MCF 10A (cell line): ENCODE measurements at regions not wholly inside any gene's neighbourhood (a gene's known extent, or its start where the extent isn't known, plus 50 kb on each side); places are given as distances from the start of the nearest gene placed in this dataset.

Experiments used
- BruUV-seq: library from RNA; stranded (reverse); fragments of 400-500 nt; replicated peaks from 2 replicates; lab custom pipeline; 2021; lab: Mats Ljungman, UMichigan
- CTCF ChIA-PET: fragments of 300-600 bp; sonication (Branson Sonifier 250); formaldehyde crosslinking; extraction: SDS; loops from one replicate; lab custom pipeline; 2021; ENCODE audit warnings: antibody characterized with exemption, inconsistent platforms; lab: Yijun Ruan, JAX
- POLR2A ChIA-PET: fragments of 300-600, 350-650 bp; sonication (Branson Sonifier 250); formaldehyde crosslinking; extraction: SDS; loops from one replicate; lab custom pipeline; 2020; ENCODE audit warnings: antibody characterized with exemption, inconsistent platforms; lab: Yijun Ruan, JAX
- DNase-seq: peaks from one replicate; pipeline ENCODE4 v3.0.0-alpha.2; 2018; ENCODE audit not compliant: unreplicated experiment
- H3K27ac Mint-ChIP-seq: one replicate; pipeline ENCODE4 v1.8.0; 2022; ENCODE audit warnings: mild to moderate bottlenecking, low read depth, mixed read lengths; ENCODE audit not compliant: unreplicated experiment
- H3K27me3 Mint-ChIP-seq: one replicate; pipeline ENCODE4 v1.8.0; 2022; ENCODE audit warnings: mixed read lengths; ENCODE audit not compliant: insufficient read depth, unreplicated experiment
- H3K36me3 Mint-ChIP-seq: one replicate; pipeline ENCODE4 v1.8.0; 2022; ENCODE audit warnings: mild to moderate bottlenecking, moderate library complexity, mixed read lengths; ENCODE audit not compliant: insufficient read depth, unreplicated experiment
- H3K4me1 Mint-ChIP-seq: one replicate; pipeline ENCODE4 v1.8.0; 2022; ENCODE audit warnings: mixed read lengths; ENCODE audit not compliant: insufficient read depth, unreplicated experiment
- H3K4me3 Mint-ChIP-seq: one replicate; pipeline ENCODE4 v1.8.0; 2022; ENCODE audit warnings: mild to moderate bottlenecking, moderate library complexity, mixed read lengths; ENCODE audit not compliant: unreplicated experiment
- H3K9me3 Mint-ChIP-seq: one replicate; pipeline ENCODE4 v1.8.0; 2022; ENCODE audit warnings: mixed read lengths; ENCODE audit not compliant: unreplicated experiment
- intact Hi-C: fragments of 100-400 bp; cut with micrococcal nuclease; formaldehyde crosslinking; loops from 2 replicates; pipeline ENCODE4 v1.14.1; 2022
- TF ChIP-seq, protein P1 (sequence below): fragments of 200-600 bp; IDR thresholded peaks from one replicate; pipeline ENCODE4 v1.8.0; 2022; ENCODE audit warnings: antibody characterized with exemption, mild to moderate bottlenecking; ENCODE audit not compliant: unreplicated experiment

- Mint-ChIP-seq H3K4me1 (no peaks in the 10 kb centered on the region), H3K36me3 (peaks cover 5% of the 10 kb centered on the region), H3K9me3 (peaks cover 15% of the 10 kb centered on the region), H3K27ac (no peak overlapping the region), H3K4me3 (no peak overlapping the region), H3K27me3 (no peaks in the 10 kb centered on the region)
- intact Hi-C loops: no loop called here
- ChIA-PET POLR2A (no interaction called here), CTCF (interaction anchor here (0.6 kb wide), 1 partner anchor 145 kb away, joined by 3 read pairs; no protein-coding TSS in a partner anchor)
- BruUV-seq: no TSS peak
- TF ChIP-seq, protein P1, sequence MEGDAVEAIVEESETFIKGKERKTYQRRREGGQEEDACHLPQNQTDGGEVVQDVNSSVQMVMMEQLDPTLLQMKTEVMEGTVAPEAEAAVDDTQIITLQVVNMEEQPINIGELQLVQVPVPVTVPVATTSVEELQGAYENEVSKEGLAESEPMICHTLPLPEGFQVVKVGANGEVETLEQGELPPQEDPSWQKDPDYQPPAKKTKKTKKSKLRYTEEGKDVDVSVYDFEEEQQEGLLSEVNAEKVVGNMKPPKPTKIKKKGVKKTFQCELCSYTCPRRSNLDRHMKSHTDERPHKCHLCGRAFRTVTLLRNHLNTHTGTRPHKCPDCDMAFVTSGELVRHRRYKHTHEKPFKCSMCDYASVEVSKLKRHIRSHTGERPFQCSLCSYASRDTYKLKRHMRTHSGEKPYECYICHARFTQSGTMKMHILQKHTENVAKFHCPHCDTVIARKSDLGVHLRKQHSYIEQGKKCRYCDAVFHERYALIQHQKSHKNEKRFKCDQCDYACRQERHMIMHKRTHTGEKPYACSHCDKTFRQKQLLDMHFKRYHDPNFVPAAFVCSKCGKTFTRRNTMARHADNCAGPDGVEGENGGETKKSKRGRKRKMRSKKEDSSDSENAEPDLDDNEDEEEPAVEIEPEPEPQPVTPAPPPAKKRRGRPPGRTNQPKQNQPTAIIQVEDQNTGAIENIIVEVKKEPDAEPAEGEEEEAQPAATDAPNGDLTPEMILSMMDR: no peak
- no peak for DNase-seq
Measured at GRCh38 chr11:70790671-70791300, 392.5 kb downstream of the CTTN start.

DNA sequence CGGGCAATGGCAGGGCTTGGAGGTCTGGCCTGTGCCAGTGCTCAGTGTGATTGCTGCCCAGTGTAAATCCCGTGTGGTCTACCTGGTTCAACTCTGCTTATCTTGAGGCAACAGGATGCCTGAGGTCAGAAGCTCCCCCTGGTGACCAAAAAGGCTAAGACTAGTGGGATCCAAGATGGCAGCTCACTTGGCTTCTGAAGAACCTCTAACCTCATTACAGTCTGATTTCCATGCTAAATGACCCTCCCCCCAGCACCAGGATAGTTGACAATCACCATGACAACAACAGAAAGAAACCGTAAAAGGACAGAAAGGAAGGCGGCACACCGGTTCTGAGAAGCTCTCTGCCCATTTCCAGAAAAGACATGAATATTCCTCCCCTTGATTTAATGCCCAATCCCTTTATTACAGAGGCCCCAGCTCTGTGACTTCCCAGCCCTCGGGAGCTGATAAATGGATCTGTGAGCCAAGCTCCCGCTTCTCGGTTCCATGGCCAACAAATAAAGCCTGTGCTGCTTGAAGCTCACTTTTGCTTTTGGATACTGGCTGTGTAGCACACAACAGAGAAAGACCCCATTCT, 398.4 kb downstream of the CTTN start:
- Mint-ChIP-seq H3K9me3 (peaks cover 55% of the 10 kb centered on the region), H3K4me3 (no peak overlapping the region), H3K36me3 (peaks cover 5% of the 10 kb centered on the region), H3K27ac (no peak overlapping the region), H3K4me1 (no peaks in the 10 kb centered on the region), H3K27me3 (no peaks in the 10 kb centered on the region)
- DNase-seq: no peak
- intact Hi-C loops: no loop called here
- ChIA-PET CTCF (no interaction called here), POLR2A (no interaction called here)
- no TSS peak for BruUV-seq
- TF ChIP-seq, protein P1: no peak

DNA sequence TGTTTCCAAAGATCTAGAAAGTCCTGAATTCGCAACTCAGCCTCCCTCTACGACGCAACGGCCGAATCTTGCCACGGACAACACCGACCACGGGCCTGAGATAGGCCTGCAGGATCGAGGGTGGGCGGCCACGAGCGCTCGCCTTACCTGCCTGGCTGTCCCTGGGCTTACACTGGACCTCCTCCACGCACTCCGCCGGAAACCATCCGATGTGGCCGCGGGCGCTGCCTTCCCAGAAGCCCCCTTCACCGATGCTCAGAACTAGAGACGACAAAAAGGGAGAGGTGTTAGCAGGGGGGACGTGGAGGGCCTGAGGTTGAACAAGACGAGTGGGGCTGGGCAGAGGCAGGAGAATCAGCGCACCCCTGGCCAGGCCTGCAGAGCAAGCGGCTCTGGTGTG, 400.0 kb downstream of the CTTN start:
- POLR2A ChIA-PET: no interaction called here

GRCh38 chr11:70799386-70799785, 401.1 kb downstream of the CTTN start:
- H3K4me1 Mint-ChIP-seq: no peaks in the 10 kb centered on the region
- DNase-seq: no peak
- peaks cover 58% of the 10 kb centered on the region for H3K9me3 Mint-ChIP-seq
- CTCF ChIA-PET: no interaction called here
- BruUV-seq: no TSS peak
- POLR2A ChIA-PET: no interaction called here
- H3K4me3 Mint-ChIP-seq: no peak overlapping the region
- H3K27me3 Mint-ChIP-seq: no peaks in the 10 kb centered on the region
- no peaks in the 10 kb centered on the region for H3K36me3 Mint-ChIP-seq
- H3K27ac Mint-ChIP-seq: no peak overlapping the region
- intact Hi-C loops: no loop called here
- TF ChIP-seq, protein P1: no peak

More for the DNA sequence above, 400.0 kb downstream of the CTTN start:
- no peak overlapping the region for H3K4me3 Mint-ChIP-seq
- peaks cover 57% of the 10 kb centered on the region for H3K9me3 Mint-ChIP-seq
- TF ChIP-seq, protein P1: no peak
- CTCF ChIA-PET: no interaction called here
- no peak overlapping the region for H3K27ac Mint-ChIP-seq
- H3K36me3 Mint-ChIP-seq: no peaks in the 10 kb centered on the region
- no peaks in the 10 kb centered on the region for H3K27me3 Mint-ChIP-seq
- no peaks in the 10 kb centered on the region for H3K4me1 Mint-ChIP-seq
- BruUV-seq: no TSS peak
- DNase-seq: no peak
- intact Hi-C loops: no loop called here
